ENCODE measurements at regions not wholly inside any gene's neighbourhood (a gene's known extent, or its start where the extent isn't known, plus 50 kb on each side); places are given as distances from the start of the nearest gene placed in this dataset.

GRCh38 chr14:101120641-101121507 lies 217.4 kb upstream of the RTL1 start:
- no peaks in the 10 kb centered on the region for H3K9me3 ChIP-seq (ENCODE audit: low read length)
- H3K79me2 ChIP-seq (replicated peaks; ENCODE audit: insufficient read depth, low read length): no peaks in the 10 kb centered on the region
- no peak for TF ChIP-seq CTCF (IDR thresholded peaks at IDR 0.05; ENCODE audit: poor library complexity, severe bottlenecking)
- TF ChIP-seq RAD21 (conservative IDR thresholded peaks at IDR 0.05): no peak
- TF ChIP-seq, protein P1, sequence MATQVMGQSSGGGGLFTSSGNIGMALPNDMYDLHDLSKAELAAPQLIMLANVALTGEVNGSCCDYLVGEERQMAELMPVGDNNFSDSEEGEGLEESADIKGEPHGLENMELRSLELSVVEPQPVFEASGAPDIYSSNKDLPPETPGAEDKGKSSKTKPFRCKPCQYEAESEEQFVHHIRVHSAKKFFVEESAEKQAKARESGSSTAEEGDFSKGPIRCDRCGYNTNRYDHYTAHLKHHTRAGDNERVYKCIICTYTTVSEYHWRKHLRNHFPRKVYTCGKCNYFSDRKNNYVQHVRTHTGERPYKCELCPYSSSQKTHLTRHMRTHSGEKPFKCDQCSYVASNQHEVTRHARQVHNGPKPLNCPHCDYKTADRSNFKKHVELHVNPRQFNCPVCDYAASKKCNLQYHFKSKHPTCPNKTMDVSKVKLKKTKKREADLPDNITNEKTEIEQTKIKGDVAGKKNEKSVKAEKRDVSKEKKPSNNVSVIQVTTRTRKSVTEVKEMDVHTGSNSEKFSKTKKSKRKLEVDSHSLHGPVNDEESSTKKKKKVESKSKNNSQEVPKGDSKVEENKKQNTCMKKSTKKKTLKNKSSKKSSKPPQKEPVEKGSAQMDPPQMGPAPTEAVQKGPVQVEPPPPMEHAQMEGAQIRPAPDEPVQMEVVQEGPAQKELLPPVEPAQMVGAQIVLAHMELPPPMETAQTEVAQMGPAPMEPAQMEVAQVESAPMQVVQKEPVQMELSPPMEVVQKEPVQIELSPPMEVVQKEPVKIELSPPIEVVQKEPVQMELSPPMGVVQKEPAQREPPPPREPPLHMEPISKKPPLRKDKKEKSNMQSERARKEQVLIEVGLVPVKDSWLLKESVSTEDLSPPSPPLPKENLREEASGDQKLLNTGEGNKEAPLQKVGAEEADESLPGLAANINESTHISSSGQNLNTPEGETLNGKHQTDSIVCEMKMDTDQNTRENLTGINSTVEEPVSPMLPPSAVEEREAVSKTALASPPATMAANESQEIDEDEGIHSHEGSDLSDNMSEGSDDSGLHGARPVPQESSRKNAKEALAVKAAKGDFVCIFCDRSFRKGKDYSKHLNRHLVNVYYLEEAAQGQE (IDR thresholded peaks at IDR 0.05; ENCODE audit: borderline replicate concordance): no peak
- no peak for TF ChIP-seq EZH2 (IDR thresholded peaks at IDR 0.05; ENCODE audit: borderline replicate concordance, insufficient read depth, low read length, poor library complexity, severe bottlenecking)
- no peak for TF ChIP-seq SMC3 (conservative IDR thresholded peaks at IDR 0.05; ENCODE audit: poor library complexity)
- no peak for TF ChIP-seq MXI1 (conservative IDR thresholded peaks at IDR 0.05; ENCODE audit: poor library complexity, severe bottlenecking)
- TF ChIP-seq POLR2AphosphoS5 (IDR thresholded peaks at IDR 0.05): no peak
- no peak for TF ChIP-seq TAF1 (IDR thresholded peaks at IDR 0.05; ENCODE audit: low read depth)
- no peak for TF ChIP-seq EP300 (conservative IDR thresholded peaks at IDR 0.05; ENCODE audit: poor library complexity, severe bottlenecking)
- no peaks in the 10 kb centered on the region for H4K20me1 ChIP-seq (ENCODE audit: insufficient read depth)
- H3K27ac ChIP-seq (ENCODE audit: low read length): no peak overlapping the region
- no peak overlapping the region for H3K9ac ChIP-seq (ENCODE audit: low read length)
- H3F3A ChIP-seq (ENCODE audit: insufficient read depth, low read length, poor library complexity, severe bottlenecking): no peaks in the 10 kb centered on the region
- H3K4me3 ChIP-seq (ENCODE audit: low read length): no peak overlapping the region
- H3K27me3 ChIP-seq (ENCODE audit: insufficient read depth, low read depth, low read length): no peaks in the 10 kb centered on the region
- no peaks in the 10 kb centered on the region for H3K36me3 ChIP-seq (ENCODE audit: insufficient read depth, low read length)
- H2AFZ ChIP-seq (ENCODE audit: low read depth, low read length): no peak overlapping the region
- no peaks in the 10 kb centered on the region for H3K9me2 ChIP-seq (ENCODE audit: insufficient read depth, low read length)
- no peak overlapping the region for H3K4me2 ChIP-seq (ENCODE audit: low read length)

- no peaks in the 10 kb centered on the region for H3K9me3 ChIP-seq (ENCODE audit: low read length)
- no peaks in the 10 kb centered on the region for H3K79me2 ChIP-seq (replicated peaks; ENCODE audit: insufficient read depth, low read length)
- H4K20me1 ChIP-seq (ENCODE audit: insufficient read depth): no peaks in the 10 kb centered on the region
- H3K9me2 ChIP-seq (ENCODE audit: insufficient read depth, low read length): no peaks in the 10 kb centered on the region
- no peak overlapping the region for H3K9ac ChIP-seq (ENCODE audit: low read length)
- H3K4me3 ChIP-seq (ENCODE audit: low read length): no peak overlapping the region
- no peaks in the 10 kb centered on the region for H3K27me3 ChIP-seq (ENCODE audit: insufficient read depth, low read depth, low read length)
- H3K27ac ChIP-seq (ENCODE audit: low read length): no peak overlapping the region
- no peak overlapping the region for H2AFZ ChIP-seq (ENCODE audit: low read depth, low read length)
- H3F3A ChIP-seq (ENCODE audit: insufficient read depth, low read length, poor library complexity, severe bottlenecking): no peaks in the 10 kb centered on the region
- H3K36me3 ChIP-seq (ENCODE audit: insufficient read depth, low read length): no peaks in the 10 kb centered on the region
- TF ChIP-seq, protein P1 (IDR thresholded peaks at IDR 0.05; ENCODE audit: borderline replicate concordance): no peak
- TF ChIP-seq SMC3 (conservative IDR thresholded peaks at IDR 0.05; ENCODE audit: poor library complexity) (no peak), RAD21 (conservative IDR thresholded peaks at IDR 0.05) (no peak), TAF1 (IDR thresholded peaks at IDR 0.05; ENCODE audit: low read depth) (no peak), CTCF (IDR thresholded peaks at IDR 0.05; ENCODE audit: poor library complexity, severe bottlenecking) (no peak), EP300 (conservative IDR thresholded peaks at IDR 0.05; ENCODE audit: poor library complexity, severe bottlenecking) (no peak), POLR2AphosphoS5 (IDR thresholded peaks at IDR 0.05) (no peak), MXI1 (conservative IDR thresholded peaks at IDR 0.05; ENCODE audit: poor library complexity, severe bottlenecking) (no peak), EZH2 (IDR thresholded peaks at IDR 0.05; ENCODE audit: borderline replicate concordance, insufficient read depth, low read length, poor library complexity, severe bottlenecking) (no peak)
- H3K4me2 ChIP-seq (ENCODE audit: low read length): no peak overlapping the region
These were observed 218.1 kb upstream of the RTL1 start for GRCh38 chr14:101121508-101122139.

Data from neural cell (in vitro differentiated cells).